ENCODE measurements at regions not wholly inside any gene's neighbourhood (a gene's known extent, or its start where the extent isn't known, plus 50 kb on each side); places are given as distances from the start of the nearest gene placed in this dataset.
"Not testable (repeated sequence)": the region's sequence is repeated elsewhere in the genome, so short reads cannot be mapped to it uniquely, and the experiment has no call there.

DNA sequence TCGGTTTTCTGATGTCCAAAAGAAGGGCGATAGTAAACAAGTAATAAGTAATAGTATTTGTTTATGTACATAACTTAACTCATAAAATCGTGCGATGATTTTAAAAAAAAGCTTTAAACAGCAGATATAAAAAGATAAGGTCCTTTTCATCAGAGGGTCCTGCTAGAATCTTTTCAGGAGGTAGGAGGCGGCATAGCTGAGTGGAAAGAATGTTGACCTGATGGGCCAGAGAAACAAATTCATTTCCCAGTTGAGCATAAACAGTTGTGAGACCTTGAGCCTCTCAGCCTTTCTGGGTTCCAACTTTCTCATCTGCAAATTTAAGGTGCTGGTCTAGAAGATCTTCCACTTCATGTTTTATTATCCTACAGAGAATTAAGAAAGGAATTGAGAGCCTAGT lies 173.5 kb downstream of the LACC1 start:
- peak; percentile 29 for DNase-seq (ENCODE audit: low spot score)

DNA sequence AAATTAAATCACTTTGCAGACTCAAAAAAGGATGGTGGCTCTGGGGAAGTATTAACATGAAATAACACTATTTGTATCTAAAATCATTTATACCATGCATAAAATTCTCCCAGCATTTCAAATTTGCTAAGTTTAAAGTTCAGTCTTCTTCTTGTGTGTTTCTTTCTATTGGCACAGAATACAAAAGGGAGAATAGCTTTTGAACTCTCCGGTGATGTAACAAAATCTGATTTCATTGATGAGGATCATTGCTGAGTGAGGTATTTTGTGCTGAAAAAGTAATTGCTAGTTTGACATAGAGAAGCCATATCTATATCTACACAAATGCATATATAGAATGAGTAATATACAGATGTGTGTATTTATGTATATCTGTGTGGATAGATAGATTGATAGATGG lies 174.8 kb downstream of the LACC1 start:
- no peak for DNase-seq (ENCODE audit: low spot score)

DNA sequence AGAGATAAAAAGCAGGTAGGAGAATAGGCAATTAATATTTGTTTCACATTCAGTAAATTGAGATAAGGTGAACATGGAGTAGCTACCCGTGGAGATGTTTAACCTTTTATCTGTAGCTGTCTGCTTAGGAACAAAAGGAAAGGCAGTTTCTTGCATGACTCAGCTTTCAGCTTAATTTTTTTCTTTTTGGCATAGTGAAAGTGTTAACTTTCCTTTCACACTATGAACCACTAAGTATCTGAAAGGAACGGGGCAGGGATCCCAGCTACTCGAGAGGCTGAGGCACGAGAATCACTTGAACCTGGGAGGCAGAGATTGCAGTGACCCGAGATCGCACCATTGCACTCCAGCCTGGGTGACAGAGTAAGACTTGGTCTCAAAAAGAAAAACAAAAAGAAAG lies 176.0 kb downstream of the LACC1 start:
- not testable (repeated sequence) for DNase-seq (ENCODE audit: low spot score)

GRCh38 chr13:44058067-44058466 lies 178.4 kb downstream of the LACC1 start:
- DNase-seq (ENCODE audit: low spot score), result no peak

DNA sequence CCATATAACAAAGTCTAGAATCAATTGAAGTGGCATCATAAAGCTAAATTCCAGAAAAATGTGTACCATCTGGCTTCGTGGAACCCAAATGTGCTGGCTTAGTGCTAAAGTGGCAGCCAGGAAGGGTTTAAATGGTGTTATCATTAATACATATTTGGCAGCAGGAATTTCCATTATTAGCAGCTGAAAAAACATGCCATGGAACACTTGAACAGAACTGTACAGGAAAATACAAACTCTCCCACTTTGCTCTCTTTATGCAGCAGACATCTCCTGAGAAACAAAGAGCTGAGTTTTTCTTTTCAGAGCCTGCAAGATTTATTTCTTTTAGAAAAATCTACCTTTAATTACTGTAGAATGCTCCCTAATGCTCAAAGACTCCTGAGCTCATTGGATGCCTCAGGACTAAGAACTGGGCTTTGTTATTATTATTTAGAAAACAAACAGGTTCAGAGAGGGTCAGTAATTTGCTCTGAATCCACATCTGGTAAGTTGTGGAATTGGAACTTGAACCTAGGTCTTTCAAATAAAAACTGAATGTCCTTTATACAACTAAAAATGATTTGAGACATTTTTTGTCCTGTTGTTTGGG lies 179.0 kb downstream of the LACC1 start:
- DNase-seq (ENCODE audit: low spot score), result peak; percentile 38

DNA sequence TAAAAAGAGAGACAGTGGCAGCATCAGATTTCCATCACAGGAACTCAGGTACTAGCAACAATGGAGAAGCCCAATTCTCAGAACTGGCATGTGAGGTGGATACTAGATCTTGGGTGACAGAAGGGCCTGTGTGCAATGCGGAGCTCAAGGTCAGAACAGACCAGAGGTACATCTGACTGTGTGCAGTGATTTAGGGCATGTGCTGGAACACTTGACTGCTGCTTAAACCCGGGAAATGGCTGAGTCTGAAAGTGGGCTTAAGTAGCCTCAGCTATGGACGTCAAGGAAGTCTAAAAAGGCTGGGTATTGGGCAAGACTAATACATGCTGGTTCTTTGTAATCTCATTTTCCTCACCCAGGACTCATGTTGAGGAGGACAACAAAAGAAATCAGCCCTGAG lies 182.2 kb downstream of the LACC1 start:
- DNase-seq (ENCODE audit: low spot score), result peak; percentile 34

GRCh38 chr13:44063467-44063866 lies 183.8 kb downstream of the LACC1 start:
- no peak for DNase-seq (ENCODE audit: low spot score)

- DNase-seq (ENCODE audit: low spot score), result no peak
Measured at GRCh38 chr13:44063881-44064280, 184.2 kb downstream of the LACC1 start.

DNA sequence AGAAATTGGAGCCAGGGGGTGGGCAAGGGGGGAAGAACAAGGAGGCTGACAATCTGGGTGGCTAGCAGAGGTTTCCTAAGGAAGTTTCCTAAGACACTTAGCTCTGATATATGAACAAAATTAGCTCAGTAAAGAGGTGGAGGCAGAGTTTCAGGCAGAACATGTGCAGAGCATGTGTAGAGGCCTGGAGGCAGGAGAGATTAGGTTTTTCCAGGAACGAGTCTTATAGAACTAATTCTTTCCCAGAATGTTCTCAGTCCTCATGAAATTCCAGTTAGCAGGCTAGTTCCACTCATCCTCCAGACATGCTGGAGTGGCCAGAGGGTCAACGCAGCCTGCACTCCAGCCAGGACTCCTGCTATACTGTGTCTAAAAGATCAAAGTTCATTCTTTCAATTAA lies 184.7 kb downstream of the LACC1 start:
- DNase-seq (ENCODE audit: low spot score), result no peak

DNA sequence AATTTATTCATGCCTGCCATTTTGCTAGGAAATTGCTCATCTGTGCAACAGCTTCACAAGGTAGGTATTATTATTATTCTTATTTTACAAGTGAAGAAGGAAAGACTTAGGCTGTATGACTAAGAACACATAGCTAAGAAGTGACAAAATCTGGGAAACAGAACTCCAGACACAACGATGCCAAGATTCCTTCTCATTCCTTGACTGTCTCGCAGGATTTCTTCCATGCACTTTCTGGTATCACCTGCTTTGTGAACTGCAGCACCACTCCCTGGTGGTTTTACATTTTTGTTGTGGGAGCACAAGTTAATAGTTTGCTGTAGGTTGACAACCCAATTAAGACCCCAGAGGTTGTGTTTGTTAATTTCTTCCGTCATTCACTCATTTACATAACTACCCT lies 188.5 kb downstream of the LACC1 start:
- no peak for DNase-seq (ENCODE audit: low spot score)

GRCh38 chr13:44068737-44069136 lies 189.0 kb downstream of the LACC1 start:
- DNase-seq (ENCODE audit: low spot score), result no peak

GRCh38 chr13:44072536-44072935 lies 192.8 kb downstream of the LACC1 start:
- DNase-seq (ENCODE audit: low spot score), result no peak

DNA sequence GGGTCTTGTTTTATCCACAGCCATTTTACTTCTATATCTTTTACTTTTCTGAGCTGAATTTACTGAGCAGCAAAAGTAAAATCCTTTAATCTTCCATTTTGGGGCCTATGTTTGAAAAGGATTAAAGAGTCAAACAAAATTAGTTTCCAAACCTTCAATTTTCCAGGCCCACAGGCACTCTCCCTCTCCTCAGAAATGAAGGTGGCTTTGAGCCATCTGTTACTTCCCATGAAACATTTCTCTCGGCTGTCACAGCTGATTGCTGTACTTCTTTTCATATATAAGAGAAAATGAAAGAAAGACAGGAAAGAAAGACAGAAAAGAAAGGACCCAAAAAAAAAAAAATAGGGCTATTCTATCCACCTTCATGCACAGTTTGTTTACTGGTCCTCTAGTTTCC lies 194.9 kb downstream of the LACC1 start:
- DNase-seq (ENCODE audit: low spot score), result peak; percentile 26

DNA sequence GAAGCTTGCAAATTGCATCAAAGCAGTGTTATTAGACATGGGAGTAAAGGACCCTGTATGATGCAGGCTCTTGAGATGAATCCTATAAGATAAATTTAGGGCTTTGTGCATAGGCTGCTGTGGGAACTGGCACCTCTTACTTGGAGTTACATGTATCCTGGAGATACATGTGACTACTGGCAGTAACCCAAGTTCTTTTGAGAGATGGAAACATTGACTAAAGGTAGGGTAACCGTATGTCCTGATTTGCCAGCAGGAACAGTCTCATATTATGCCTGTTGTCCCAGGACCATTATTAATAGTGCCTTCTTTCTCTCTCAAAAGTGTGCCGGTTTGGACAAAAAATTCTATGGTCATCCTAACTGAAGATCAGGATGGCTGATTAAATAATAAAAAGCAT lies 195.4 kb downstream of the LACC1 start:
- peak; percentile 26 for DNase-seq (ENCODE audit: low spot score)

DNA sequence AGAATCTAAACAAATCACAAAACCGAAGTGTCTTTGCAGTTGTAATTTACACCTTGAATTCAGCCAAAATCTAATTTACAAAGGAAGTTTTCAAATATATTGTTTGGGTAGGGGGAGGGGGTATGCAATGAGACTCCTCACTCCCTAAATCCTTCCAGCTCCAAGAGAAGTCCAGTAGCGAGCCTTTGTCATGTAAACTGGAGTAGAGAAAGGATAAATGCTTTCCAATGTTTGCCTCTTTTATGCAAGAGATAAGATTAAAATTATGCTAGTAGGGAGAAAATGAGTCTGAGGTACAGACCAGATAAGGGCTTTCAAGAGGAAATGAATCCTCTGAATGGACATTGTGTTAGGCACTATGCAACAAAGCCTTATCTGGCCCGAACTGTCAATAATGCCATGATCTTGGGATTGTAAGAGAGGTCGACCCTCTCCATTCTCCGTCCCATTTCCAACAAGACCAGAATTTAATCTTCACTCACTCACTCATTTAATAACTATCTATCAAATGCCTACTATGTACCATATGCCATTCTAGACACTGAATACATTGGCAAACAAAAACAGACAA lies 199.2 kb downstream of the LACC1 start:
- DNase-seq (ENCODE audit: low spot score), result no peak

DNA sequence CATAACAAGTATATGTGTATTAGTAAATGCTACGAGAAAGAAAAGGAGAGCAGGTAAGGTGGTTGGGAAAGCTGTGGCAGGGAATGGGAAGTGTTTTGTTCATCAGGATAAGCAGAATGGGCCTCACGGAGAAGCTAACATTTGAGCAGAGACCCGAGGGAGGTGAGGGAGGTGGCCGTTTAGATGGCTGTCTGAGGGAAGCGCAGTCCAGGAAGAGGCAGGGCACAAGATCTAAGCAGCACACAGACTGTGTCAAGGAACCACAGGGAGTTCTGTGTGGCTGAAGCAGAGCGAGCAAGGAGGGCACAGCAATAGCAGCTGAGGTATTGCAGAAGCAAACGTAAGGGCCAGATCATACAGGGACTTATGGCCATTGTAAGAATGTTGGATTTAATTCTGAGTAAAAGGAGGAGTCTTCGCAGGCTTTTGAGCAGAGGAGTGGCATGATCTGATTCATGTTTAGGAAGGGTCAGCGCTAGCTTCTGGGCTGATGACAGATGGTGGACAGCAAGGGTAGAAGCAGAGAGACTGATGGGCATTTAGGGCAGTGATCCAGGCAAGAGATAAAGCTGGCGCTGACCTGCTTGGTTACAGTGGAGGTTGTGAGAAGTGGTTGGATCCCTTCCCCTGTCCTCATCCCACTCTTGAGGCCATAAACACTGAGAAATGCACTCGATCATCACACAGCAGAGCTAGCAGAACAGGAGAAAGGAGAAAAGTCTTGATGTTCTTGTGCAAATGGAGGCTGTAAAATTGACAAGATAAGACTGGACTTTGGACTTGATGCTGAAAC lies 199.9 kb downstream of the LACC1 start:
- DNase-seq (ENCODE audit: low spot score), result no peak

DNA sequence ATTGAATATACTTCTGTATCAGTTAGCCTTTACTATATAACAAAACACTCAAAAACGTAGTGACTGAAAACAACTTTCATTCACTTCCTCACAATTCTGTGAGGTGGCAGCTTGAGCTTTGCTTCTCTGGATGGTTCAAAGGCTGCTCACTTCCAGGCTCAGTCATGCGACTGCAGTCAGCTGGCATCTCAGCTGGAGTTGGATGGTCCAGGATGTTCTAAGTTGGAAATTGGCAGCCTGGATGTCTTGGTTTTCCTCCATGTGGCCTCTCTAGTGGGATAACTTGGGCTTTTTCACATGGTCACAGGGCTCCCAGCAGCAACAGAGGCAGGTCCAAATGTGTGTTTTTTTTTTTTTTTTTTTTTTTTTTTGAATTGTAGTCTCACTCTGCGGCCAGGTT lies 204.4 kb downstream of the LACC1 start:
- DNase-seq (ENCODE audit: low spot score), result no peak

DNA sequence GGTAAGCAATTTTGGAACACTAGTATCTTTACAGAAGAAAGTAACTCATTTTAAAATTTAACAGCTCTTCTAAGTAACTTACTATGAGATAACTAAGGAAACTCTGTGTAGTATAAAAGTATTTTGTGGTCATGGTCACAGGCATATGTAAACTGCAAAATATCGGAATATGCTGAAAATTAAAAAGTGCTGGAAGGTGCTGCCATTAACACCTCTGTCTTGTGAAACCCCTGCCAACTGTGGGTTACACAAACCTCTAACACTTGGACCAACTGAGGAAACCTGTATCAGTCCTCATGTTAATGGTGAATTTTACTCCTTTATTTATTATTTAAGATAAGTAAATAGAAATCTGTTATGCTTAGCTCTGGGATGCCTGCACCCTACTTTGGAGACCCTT lies 206.7 kb downstream of the LACC1 start:
- no peak for DNase-seq (ENCODE audit: low spot score)

DNA sequence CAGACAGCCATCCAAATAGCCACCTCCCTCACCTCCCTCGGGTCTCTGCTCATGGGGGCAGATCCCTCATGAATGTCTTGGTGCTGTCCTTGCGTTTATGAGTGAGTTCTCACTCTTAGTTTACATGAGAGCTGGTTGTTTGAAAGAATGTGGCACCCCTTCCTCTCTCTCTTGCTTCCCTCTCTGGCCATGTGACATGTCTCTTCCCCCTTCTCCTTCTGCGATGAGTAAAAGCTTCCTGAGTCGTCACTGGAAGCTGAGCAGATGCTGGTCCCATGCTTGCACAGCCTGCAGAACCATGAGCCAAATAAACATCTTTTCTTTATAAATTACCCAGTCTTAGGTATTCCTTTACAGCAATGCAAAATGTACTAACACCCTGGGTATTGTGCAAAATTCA lies 208.7 kb downstream of the LACC1 start:
- no peak for DNase-seq (ENCODE audit: low spot score)

GRCh38 chr13:44088991-44089413 lies 209.3 kb downstream of the LACC1 start:
- no peak for DNase-seq (ENCODE audit: low spot score)

- no peak for DNase-seq (ENCODE audit: low spot score)
Measured at GRCh38 chr13:44089452-44089851, 209.7 kb downstream of the LACC1 start.

DNA sequence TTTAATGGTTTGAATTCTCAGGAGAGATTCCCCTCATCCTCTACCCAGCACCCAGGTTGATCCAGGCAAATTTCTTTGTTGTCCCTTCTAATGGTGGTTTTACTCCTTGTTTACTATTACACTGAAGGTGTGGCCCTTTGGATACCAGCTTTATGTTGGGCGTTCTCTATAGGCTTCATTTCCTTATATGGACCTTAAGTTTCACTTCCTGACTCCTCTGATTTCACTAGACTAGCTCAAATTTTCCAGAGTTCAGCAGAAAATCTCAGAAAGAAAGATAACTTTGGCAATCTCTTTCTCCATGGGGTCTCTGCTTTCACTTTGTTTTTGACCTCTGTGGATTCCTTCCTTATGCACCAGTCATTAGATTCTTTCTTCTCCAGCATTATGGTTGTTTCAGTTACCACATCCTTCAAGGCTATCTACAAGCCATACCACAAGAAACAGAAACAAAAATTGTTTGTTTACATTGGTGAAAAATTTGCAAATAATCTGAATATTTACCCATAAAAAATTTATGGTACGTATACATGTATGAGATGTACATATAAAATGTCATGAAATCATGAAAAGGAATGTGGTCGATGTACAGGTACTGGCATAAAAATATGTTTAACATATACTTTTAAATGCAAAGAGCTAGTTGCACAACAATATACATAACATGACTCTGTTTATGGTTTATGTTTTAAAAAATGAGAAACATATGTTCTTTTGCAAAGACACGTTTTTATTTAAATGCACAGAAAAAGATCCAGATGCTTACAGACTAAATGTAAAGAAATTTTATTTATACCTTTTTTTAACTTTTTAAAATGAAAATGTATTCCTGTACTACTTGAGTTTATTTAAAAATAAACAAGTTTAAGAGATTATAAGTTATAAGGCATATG lies 212.6 kb downstream of the LACC1 start:
- no peak for DNase-seq (ENCODE audit: low spot score)

All from umbilical cord (tissue), 1 donor.